ENCODE measurements at regions not wholly inside any gene's neighbourhood (a gene's known extent, or its start where the extent isn't known, plus 50 kb on each side); places are given as distances from the start of the nearest gene placed in this dataset.
"Not testable (repeated sequence)": the region's sequence is repeated elsewhere in the genome, so short reads cannot be mapped to it uniquely, and the experiment has no call there.

GRCh38 chr18:60059216-60059615, 159.4 kb downstream of the PMAIP1 start:
- no peak for DNase-seq

GRCh38 chr18:60053747-60054304, 154.0 kb downstream of the PMAIP1 start:
- DNase-seq, result peak; percentile 12

GRCh38 chr18:60050821-60051220, 151.0 kb downstream of the PMAIP1 start:
- no peak for DNase-seq

DNA sequence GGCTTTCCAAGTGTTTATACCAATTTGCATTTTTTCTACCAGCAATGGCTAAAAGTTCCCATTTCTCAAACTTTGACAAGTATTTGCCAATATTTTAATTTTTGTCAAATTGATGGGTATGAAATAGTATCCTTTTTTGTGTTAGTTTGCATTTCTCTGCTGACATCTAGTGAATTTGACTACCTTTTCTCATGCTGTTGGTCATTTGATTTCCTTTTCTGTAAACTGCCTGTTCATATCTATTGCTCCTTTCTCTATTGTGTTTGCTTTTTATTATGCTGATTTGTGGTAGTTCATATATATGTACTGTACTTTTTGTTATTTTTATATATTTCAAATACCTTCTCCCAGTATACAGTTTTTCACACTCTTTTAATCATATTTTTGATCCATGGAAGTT, 149.4 kb downstream of the PMAIP1 start:
- no peak for DNase-seq

- DNase-seq, result no peak
Measured at GRCh38 chr18:60047556-60047955, 147.8 kb downstream of the PMAIP1 start.

- DNase-seq, result no peak
Measured at GRCh38 chr18:60044290-60045006, 144.7 kb downstream of the PMAIP1 start.

DNA sequence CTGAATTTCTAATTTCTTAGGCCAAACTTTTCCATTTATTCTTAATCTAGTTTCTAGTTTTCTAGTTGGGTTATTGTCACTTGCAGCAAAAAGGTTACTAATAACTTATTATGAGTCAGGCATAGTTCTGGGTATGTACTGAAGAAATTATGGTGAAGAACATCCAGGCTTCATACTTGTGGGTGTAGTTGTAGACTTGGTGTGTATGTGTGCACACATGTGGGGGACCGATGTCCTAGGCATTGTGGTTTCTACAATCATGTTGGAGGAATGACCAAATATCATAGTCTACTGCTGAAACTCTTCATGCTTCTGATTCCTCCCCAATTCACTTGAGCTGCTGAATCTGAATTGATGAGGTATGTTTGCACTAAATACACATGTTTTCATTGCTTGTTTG, 141.2 kb downstream of the PMAIP1 start:
- DNase-seq, result no peak

- no peak for DNase-seq
Measured at GRCh38 chr18:60038731-60039130, 138.9 kb downstream of the PMAIP1 start.

- DNase-seq, result peak; percentile 1
Measured at GRCh38 chr18:60027397-60027796, 127.6 kb downstream of the PMAIP1 start.

DNA sequence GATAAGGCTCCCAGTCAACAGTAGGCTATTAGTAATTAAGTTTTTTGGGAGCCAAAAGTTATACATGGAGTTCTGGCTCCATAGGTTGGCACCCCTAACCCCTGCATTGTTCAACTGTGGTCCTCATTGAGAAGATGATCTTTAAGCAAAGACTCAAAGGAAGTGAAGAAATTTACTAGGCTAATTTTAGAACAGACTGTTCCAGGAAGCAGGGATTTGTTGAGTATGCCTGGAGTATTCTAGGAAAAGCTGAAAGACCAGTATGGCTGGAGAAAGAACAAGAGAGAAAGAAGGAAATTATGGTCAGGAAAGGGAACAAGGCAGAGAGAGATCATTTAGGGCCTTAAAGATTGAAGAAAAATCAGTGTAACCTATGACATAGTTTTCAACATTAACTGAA, 125.1 kb downstream of the PMAIP1 start:
- DNase-seq, result no peak

GRCh38 chr18:60024345-60024744, 124.5 kb downstream of the PMAIP1 start:
- DNase-seq, result peak; percentile 44

DNA sequence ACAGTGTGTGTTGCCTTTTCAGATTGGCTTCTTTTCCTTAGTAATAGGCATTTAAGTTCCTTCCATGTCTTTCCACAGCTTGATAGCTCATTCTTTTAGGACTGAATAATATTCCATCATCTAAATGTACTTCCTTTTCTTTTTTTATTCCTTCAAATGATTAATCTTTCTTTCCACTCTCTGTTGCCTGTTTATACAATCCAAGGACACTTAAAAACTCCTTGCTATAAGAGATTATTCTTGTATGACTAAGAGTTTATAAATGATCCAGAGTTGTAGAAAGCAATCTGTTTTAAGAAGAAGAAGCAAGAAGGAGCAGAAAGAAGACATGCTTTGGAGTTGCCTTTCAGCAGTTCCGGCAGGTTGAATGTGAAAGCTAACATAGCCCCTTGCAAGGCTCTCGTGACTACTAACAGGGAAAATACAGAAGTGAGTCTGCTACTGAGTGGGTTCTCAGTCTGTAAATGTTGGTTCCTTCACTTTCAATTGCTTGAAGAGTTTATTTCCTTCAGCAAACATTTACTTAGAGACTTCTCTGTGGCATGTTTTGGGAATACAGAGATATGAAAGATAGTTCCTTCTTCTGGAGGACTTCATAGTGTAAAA, 123.0 kb downstream of the PMAIP1 start:
- no peak for DNase-seq

DNA sequence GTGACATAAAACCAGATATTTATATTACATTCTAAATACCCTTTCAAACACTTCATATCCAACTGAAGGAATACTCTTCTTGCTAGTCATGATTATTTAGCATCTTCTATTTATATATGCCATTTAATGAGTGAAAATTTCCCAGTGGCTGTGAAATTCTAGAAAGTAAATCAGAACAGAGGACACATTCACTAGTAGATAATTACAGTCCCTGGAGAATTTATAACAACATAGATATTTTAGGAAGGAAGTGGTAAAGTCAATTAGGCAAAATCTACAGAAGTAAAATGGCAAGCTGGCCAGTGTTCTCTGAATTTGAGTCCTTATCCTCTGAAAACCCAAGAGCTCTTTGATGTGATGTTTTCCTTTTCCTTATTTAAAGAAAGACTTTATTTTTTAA, 121.8 kb downstream of the PMAIP1 start:
- DNase-seq, result no peak

DNA sequence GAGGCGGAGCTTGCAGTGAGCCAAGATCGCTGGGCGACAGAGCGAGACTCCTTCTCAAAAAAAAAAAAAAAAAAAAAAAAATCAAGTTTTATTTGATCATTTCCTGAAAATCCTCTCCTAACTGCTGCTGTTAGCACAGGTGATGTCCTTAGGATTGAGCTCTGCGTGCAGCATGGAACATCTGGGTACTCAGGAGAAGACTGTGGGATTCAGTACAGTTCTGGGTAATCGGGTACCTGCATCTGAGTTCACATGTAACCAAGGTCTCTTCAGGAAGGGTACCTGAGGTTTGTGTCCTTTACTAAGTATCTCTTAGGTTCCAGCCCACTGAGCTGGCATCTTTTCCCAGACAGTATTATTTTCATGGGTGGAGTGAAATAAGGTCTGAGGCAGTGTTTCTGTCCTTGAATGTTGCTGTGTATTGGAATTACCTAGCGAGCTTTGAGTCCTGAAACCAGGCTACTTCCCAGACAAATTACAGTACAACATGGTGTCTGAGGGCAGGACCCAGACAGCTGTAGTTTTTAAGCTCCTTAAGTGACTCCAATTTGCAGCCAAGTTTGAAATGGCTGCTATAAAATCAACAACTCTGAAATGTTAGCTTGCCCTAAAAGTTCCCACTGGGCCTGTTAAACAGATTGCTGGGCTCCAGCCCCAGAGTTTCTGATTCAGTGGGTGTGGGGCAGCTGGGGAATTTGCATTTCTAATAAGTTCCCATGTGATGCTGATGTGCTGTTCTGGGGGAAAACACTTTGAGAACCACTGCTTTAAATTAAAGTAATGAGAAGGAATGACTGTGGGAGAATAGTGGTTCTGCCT, 120.5 kb downstream of the PMAIP1 start:
- peak; percentile 23 for DNase-seq

- DNase-seq, result no peak
Measured at GRCh38 chr18:60019463-60019840, 119.7 kb downstream of the PMAIP1 start.

DNA sequence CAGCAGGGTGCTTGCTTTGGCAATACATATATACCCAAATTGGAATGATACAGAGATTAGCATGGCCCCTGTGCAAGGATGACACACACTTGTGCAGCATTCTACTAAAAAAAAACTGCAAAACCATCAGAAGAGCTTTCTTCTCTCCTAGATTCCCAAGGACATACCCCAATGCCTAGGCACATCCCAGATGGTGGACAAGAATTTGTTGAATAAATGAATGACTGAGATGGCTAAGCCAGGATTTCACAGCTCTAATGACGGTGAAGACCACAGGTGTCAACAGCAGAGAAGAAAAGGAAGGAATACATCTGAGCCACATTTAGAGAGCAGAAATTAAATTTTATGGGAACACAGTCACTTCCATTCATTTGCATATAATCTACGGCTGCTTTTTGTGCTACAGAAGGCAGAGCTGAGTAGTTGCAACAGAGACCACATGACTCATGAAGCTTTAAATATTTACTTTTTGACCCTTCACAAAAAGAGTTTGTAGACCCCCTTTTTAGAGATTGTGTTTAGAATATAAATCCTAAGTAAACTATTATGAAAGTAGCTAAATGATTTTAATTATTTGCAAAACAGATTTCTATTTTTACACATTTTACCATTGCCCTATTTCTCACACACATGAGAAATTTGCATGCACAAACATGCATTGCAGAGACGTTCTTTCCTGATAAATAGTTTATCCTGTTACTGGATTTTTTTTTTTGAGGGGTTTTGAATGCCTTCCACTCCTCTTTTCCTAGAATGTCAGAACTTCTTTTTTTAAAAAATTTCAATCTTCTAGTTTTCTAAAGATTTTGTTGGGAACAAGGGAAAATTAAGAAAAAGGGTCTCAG, 119.0 kb downstream of the PMAIP1 start:
- DNase-seq, result no peak

- DNase-seq, result peak; percentile 30
Measured at GRCh38 chr18:60018134-60018533, 118.3 kb downstream of the PMAIP1 start.

DNA sequence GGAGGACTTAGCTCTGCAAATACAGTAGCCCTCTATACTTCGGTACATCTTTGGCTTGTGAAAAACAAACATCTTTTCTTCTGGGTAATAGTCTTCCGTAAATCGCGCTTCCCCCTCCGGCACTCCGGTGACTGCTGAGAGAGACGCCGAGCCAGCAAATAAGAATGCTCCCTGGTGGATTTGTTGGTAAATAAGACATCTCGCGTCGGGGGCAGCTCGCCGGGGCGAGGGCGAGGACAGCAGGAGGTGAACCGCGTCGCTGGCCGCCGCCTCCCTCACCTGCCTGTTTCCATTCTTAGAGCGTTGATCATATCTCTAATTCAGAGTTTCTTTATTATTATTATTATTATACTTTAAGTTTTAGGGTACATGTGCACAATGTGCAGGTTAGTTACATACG, 117.6 kb downstream of the PMAIP1 start:
- no peak for DNase-seq

- not testable (repeated sequence) for DNase-seq
Measured at GRCh38 chr18:60015826-60016225, 116.0 kb downstream of the PMAIP1 start.

GRCh38 chr18:60013148-60013547, 113.4 kb downstream of the PMAIP1 start:
- DNase-seq, result not testable (repeated sequence)

- no peak for DNase-seq
Measured at GRCh38 chr18:60010984-60011383, 111.2 kb downstream of the PMAIP1 start.

DNA sequence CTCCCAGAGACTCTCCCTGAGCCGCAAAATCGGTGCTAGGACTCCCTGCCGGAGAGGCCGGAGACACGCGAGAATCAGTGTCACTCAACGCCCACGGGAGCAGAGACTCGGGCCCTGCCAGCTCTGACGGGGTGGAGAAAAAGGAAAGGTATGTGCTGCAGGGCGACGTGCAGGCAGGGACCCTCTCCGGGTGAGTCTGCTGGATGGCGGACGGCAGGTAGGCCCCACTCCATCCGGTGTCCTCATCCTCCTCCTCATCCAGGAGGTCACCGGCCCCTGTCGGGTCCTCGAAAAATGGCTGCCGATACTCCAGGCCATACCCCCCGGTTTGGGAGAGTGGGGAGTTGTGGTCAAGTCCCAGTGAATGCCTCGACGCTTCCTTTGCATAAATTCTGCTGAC, 110.7 kb downstream of the PMAIP1 start:
- DNase-seq, result no peak

GRCh38 chr18:60007661-60008060, 107.9 kb downstream of the PMAIP1 start:
- no peak for DNase-seq
